GM18517 (cell line): ENCODE measurements at regions not wholly inside any gene's neighbourhood (a gene's known extent, or its start where the extent isn't known, plus 50 kb on each side); places are given as distances from the start of the nearest gene placed in this dataset.

Experiments
- ATAC-seq: cut with Tn5 transposase; IDR thresholded peaks from one replicate; pipeline ENCODE4 v1.9.1; 2021; ENCODE audit warnings: mild to moderate bottlenecking, moderate library complexity; ENCODE audit not compliant: unreplicated experiment

DNA sequence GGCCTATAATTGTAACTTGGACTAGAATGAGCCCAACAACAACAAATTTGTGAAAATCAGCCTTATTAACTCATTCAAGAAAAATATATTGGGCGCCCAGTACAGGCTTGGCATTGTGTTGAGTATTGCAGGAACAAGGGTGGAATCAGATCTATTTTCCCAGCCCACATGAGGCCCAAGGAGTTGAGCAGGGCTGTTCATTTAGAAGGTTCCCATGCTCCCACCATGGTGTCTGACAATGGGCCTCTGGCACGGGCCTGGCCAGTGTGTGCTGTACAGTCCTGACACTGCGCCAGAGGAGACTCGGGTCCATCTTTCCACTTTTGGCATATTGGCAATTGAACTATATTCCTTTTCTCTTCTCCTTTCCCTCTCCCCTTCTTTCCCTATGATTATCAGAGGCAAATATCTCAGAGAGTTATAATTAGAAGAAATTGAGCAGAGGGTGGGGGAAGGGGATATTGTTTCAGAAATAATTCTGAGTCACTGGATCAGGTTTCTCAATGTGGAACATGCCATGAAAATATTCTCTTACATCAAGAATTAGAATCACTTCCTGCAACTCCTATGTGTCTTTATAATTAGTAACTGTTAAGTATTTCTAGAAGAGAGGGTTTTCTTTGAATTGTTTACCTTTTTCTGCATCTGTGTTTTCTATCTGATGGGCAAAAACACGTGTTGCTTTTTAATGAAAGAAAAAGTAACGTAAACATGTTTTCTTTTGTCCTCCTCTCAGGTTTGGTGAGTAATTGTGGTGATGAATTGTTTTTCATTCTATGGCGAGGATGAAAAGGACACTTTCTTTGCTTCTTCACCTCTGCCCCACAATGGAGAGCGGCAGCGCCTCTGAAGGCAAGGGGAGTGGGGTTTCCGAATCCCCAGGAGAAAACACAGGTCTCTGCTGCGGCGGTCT lies 209.4 kb downstream of the FOXA2 start:
- no peak for ATAC-seq

DNA sequence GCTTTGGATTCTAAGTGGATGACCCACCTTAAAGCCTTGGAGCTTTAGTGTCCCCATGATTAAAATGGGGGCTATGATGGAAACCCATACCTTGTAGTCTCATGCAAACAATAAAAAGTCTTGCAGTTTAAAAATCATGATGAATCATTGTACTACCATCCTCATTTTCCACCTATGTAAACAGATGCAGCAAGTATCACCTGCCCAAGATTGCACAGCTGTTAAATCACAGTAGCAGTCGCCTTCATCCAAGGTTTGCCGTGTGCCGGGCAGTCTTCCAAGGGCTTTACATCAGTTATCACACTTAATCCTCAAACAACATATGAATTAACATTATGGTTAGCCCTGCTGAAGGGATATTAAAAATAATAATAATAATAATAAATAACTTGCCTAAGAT lies 210.3 kb downstream of the FOXA2 start:
- no peak for ATAC-seq

DNA sequence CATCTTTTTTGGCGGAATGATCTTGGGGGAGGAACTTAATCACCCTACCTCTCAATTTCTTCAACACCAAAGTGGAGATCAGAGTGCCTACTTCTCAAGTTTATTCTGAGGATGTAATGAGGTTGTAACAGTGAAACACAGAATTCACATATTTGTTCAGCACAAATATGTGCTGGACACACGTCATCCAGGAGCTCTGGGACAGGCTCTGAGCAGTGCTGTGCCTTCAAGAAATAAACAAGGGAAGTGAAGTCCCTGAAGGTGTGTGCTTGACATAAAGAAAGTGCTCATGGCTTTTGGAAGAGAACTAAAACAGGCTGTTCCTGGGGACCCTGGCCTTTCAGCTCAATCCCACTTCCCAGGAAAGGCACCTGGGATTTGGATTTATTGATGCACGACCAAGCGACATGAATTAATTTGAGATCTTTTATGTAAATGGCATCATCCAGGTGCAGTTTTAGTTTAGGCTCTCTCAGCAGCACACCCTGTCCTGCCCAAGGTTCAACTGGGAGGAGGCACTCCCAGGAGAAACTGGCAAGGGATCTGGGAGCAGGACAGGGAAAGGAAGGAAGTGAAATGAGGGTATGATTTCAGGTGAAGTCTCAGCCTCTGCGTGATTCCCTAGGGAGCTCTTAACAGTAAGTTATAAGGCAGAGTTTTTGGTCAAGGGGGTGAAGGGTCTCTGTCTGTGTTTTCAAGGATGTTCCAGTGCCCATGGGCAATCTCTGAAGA lies 211.0 kb downstream of the FOXA2 start:
- ATAC-seq: no peak

DNA sequence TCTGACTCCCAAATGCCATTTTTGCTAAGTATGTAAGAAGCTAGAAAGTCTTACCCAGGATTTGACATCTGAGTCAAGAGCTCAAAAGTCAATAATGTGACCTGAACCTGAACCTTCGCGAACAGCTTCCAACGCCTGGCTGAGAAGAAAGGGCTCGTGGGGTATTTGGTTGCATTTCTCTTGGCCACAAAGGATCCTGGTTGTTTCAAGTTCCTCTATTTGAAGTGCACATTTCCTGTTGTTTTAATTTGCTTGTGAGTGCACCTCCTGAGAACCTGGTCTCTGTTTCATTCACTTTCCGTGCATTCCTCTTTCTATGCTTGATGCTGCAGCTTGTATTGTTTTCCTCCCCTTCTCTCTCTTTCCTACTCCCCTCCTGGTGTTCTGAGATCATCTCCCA lies 212.5 kb downstream of the FOXA2 start:
- no peak for ATAC-seq

DNA sequence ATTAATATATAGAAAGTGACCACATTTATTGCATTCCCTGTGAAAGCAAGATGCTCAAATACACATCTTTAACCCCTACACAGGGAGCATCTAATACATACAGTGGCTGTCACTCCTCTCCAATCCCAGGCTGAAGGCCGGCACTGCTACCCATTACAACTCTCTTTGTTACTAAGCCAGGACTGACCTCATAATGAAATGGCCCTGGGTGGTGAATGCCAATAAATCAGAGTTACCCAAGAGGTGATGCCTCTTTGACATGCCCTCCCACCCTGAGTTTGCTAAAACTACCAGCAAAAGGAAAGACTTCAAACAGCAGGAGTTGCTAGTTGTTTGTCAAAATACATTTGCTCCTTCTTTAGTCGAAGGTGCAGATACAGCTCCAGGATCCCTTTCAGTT lies 214.2 kb downstream of the FOXA2 start:
- ATAC-seq: no peak

- no peak for ATAC-seq
These were observed 215.3 kb downstream of the FOXA2 start for GRCh38 chr20:22369100-22369499.

GRCh38 chr20:22368235-22368634 lies 216.1 kb downstream of the FOXA2 start:
- ATAC-seq: no peak

DNA sequence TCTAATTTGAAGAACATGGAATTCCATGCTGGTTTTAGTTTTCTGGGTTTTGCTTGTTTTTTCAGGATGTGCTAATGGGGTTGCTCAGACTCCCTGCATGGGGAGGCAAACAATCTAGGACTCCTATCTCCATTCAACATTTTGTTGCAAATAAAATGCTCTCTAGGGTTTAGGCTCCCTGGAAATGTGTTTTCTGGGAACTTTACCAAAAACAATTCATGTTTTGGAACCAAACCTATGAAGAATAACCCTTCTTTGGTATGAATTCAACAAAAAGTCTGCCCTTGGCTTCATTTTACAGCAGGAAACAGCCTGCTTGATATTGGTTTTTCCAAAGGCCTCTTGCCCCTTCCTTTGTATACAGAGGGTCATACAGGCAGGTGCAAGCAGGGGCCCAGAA lies 217.7 kb downstream of the FOXA2 start:
- no peak for ATAC-seq

DNA sequence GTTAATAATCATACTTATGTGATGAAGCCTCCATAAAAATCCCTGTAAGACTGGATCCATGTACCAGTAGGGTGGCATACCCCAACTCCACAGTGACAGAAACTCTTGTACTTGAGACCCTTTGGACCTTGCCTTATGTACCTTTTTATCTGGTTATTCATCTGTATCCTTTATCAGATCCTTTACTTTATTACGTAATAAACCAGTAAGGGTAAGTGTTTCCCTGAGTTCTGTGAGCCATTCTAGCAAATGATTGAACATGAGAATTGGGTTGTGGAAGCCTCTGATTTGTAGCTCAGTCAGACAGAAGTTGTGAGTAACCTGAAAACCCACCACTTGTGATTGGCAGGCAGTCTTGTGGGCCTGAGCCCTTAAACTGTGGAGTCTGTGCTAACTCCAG lies 229.7 kb downstream of the FOXA2 start:
- no peak for ATAC-seq

DNA sequence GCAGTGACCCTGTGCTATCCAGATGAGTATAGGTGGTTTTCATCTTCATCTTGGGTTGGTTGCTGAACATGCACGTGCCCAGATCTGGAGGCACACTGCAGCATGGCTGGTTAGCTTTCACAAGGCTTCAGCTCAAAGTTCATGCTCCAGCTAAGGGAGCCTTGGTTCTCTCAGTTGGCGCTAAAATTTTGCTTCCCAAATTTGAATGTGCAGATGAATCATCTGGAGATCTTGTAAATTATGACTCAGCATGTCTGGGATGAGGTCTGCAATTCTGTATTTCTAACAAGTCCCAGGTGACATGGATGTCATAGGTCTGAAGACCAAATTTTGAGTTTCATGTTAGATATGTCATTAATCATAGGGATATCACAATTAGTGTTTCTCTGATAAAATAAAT lies 230.8 kb downstream of the FOXA2 start:
- ATAC-seq: no peak

DNA sequence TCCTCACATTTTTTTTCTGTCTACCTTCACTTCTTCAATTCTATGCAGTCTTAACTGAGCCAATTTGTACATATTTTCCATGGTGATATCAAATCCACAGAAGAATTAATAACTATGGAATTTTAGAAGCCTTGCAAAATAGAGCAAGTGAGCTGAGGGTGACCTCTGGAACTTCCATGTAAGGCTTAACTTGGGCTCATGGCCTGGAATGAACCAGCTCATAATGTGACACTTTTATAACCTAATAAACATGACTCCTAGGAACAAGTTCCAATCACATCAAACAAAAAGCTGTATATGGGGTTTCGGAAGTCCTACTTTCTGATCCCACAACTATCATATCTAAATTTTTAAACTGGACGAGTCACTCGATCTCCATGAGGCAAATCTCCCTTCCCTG lies 232.4 kb downstream of the FOXA2 start:
- no peak for ATAC-seq

GRCh38 chr20:22350624-22351023 lies 233.7 kb downstream of the FOXA2 start:
- ATAC-seq: no peak

- no peak for ATAC-seq
These were observed 236.4 kb downstream of the FOXA2 start for GRCh38 chr20:22348010-22348409.

DNA sequence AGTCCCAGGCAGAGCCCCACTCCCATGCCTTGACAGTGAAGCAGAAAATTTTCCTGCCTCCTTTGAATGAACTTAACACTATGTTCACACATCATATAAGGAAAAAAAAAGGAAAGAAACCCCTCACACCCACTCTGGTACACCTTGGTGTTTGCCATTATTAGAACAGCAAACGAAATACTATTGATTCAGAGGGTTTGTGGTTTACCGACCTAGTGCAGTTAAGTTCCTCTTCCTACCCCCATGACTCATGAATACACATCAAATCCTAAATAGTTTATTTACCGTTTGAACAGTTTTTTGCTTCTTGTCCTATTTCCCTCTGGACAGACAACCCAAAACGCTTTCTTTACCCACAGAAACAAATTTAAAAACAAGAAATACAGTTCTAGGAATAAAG lies 237.7 kb downstream of the FOXA2 start:
- no peak for ATAC-seq

DNA sequence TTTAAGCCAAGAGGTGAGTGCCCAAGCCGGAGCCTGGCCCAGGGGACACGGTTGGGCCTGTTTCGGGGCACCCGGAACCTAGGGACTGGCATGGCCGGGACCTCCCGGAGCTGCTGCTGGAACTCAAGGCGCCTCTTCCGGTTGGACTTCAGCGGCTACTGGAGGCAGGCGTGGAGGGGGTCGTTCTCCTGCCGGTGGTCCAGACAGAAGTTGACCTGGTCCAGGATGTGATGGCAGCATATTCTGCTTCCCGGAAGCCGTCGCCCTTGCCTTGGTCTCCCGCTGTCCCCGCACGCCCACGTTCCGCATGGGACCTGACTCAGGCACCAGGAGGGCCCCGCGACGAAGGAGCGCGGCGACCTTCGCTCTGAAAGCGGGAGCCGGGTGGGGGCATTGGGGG lies 240.8 kb downstream of the FOXA2 start:
- ATAC-seq: no peak

DNA sequence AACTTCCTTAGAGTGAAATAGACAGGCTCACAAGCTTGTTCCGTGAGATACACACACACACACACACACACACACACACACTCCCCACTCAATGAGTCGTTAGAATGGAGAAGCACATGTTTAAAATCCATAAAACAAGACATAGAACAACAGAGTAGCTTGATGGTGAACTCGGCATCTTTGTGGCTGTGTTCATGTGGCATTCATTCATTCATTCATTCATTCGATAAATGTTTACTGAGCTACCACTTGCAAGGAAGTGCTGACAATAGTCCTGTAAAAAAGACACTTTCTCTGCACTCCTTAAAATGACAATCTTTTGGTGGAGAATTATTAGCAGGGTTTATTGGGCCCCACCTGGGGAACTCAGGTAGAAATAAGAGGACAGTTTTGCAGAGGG lies 242.0 kb downstream of the FOXA2 start:
- ATAC-seq: no peak

- no peak for ATAC-seq
These were observed 242.9 kb downstream of the FOXA2 start for GRCh38 chr20:22341508-22341907.

DNA sequence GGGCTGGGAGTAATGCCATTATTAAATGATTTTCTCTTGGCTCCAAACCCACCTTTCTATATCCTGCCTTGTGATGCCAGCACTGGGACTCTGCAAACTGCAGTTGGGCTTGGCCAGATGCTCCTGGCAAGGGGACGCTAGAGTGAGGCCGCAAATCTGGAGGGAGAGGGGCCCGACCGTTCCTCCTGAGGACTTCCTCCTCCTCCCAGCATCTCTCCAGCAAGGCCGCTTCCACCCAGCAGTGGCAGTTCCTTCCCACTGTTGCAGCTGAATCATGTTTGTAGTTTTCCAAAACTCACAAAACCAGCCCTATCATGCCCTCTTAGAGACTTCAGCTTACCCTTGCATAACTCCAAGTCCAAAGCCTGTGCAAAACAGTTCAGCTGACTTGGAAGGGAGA lies 244.4 kb downstream of the FOXA2 start:
- ATAC-seq: no peak

- ATAC-seq: no peak
These were observed 245.1 kb downstream of the FOXA2 start for GRCh38 chr20:22339091-22339881.

GRCh38 chr20:22338140-22338708 lies 246.1 kb downstream of the FOXA2 start:
- ATAC-seq: no peak

GRCh38 chr20:22335210-22335609 lies 249.2 kb downstream of the FOXA2 start:
- ATAC-seq: no peak
